Vagina (tissue), 2 donors: ENCODE measurements at regions not wholly inside any gene's neighbourhood (a gene's known extent, or its start where the extent isn't known, plus 50 kb on each side); places are given as distances from the start of the nearest gene placed in this dataset.

Experiments used
- DNase-seq, 2 donors: peaks; one replicate each; pipeline ENCODE4 v3.0.0-alpha.2; 2017; ENCODE audit errors: extremely low spot score in 2 of 2
- H3K27ac ChIP-seq: fragments of 200-600 bp; sonication (generic); one replicate; pipeline ENCODE4 v1.5.1; 2019
- H3K27me3 ChIP-seq: fragments of 200-600 bp; sonication (generic); one replicate; pipeline ENCODE4 v1.5.1; 2019
- H3K36me3 ChIP-seq, 2 donors: fragments of 200-600 bp; sonication (generic); one replicate each; pipeline ENCODE4 v1.5.1; 2017 to 2019
- H3K4me1 ChIP-seq: fragments of 200-600 bp; sonication (generic); one replicate; pipeline ENCODE4 v1.5.1; 2019
- H3K4me3 ChIP-seq, 2 donors: fragments of 200-600 bp; sonication (generic); 1 replicate in 1 of 2; 2 replicates in 1 of 2; pipeline ENCODE4 v1.5.1; 2016 to 2019
- H3K9me3 ChIP-seq: fragments of 200-600 bp; sonication (generic); one replicate; pipeline ENCODE4 v1.5.1; 2019
- POLR2A ChIP-seq, 2 donors: fragments of 450-650 bp; IDR thresholded peaks; one replicate each; pipeline ENCODE4 v1.6.1; 2017; ENCODE audit warnings: antibody characterized with exemption in 2 of 2, mild to moderate bottlenecking in 2 of 2, moderate library complexity in 2 of 2
- POLR2AphosphoS5 ChIP-seq, 2 donors: sonication (generic); formaldehyde crosslinking; IDR thresholded peaks; one replicate each; pipeline ENCODE4 v1.9.0; 2017; ENCODE audit warnings: antibody characterized with exemption in 2 of 2, mild to moderate bottlenecking in 2 of 2, low read depth in 1 of 2; ENCODE audit not compliant: insufficient read depth in 1 of 2
- intact Hi-C: fragments of 100-400 bp; cut with DNase I; formaldehyde crosslinking; loops from one replicate; pipeline ENCODE4 v1.15.1; 2023
- TF ChIP-seq, protein P1 (sequence below), 3 experiments: fragments of 450-650 bp in 2 of 3; fragments of 200-600 bp in 1 of 3; sonication (generic) in 1 of 3; IDR thresholded peaks; one replicate each; pipeline ENCODE4 v1.5.1; 2017 to 2019; ENCODE audit warnings: antibody characterized with exemption in 3 of 3, mild to moderate bottlenecking in 2 of 3, moderate library complexity in 2 of 3

DNA sequence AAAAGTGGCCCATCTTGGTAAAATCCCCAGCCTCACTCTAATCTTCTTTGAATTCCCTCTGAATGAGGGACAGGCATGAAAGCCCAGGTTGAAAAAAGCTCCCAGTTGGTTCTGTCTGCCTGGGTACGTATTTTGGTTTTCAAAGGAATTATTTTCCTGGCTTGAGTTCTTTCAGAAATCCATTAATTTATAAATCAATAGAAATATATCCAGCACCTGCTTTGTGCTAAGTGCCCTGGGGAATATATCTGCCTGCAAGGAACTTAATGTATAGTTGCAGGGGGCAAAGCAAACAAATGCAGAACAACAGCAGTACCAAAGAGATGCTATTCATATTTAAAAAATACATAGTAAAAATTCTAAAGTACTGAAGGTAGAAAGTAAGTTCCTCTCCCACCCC lies 362.7 kb downstream of the REEP3 start:
- no peak for TF ChIP-seq POLR2AphosphoS5 (IDR thresholded peaks at IDR 0.05; ENCODE audit: insufficient read depth in 1 of 2, low read depth in 1 of 2)
- TF ChIP-seq POLR2A (IDR thresholded peaks at IDR 0.05) = no peak
- TF ChIP-seq, protein P1, sequence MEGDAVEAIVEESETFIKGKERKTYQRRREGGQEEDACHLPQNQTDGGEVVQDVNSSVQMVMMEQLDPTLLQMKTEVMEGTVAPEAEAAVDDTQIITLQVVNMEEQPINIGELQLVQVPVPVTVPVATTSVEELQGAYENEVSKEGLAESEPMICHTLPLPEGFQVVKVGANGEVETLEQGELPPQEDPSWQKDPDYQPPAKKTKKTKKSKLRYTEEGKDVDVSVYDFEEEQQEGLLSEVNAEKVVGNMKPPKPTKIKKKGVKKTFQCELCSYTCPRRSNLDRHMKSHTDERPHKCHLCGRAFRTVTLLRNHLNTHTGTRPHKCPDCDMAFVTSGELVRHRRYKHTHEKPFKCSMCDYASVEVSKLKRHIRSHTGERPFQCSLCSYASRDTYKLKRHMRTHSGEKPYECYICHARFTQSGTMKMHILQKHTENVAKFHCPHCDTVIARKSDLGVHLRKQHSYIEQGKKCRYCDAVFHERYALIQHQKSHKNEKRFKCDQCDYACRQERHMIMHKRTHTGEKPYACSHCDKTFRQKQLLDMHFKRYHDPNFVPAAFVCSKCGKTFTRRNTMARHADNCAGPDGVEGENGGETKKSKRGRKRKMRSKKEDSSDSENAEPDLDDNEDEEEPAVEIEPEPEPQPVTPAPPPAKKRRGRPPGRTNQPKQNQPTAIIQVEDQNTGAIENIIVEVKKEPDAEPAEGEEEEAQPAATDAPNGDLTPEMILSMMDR (IDR thresholded peaks at IDR 0.05) = no peak
- Histone ChIP-seq H3K27me3 (no peaks in the 10 kb centered on the region), H3K27ac (no peak overlapping the region), H3K36me3 (no peaks in the 10 kb centered on the region), H3K9me3 (no peaks in the 10 kb centered on the region), H3K4me1 (no peaks in the 10 kb centered on the region), H3K4me3 (no peak overlapping the region)
- DNase-seq = no peak
- intact Hi-C loops = no loop called here

DNA sequence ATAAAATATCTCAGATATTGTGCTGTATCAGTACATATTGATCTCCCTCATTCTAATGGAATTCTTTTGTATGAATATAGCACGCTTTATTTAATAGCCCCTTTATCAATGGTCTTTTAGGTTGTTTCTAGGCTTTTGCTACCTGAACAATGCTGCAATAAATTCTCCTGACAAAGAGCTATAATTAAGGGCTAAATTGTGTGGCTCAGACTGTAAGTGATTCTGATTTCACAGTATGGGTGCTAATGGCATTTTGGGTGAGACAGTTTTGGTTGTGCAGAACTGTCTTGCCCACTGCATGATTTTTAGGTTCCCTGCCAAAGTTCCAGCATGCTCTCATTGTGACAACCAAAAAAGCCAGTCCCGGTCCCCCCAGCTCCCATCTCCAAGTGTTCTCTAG lies 363.2 kb downstream of the REEP3 start:
- Histone ChIP-seq H3K36me3 (no peaks in the 10 kb centered on the region), H3K9me3 (no peaks in the 10 kb centered on the region), H3K4me1 (no peaks in the 10 kb centered on the region), H3K27ac (no peak overlapping the region), H3K27me3 (no peaks in the 10 kb centered on the region), H3K4me3 (no peak overlapping the region)
- TF ChIP-seq POLR2A (IDR thresholded peaks at IDR 0.05) (no peak), POLR2AphosphoS5 (IDR thresholded peaks at IDR 0.05; ENCODE audit: insufficient read depth in 1 of 2, low read depth in 1 of 2) (no peak)
- TF ChIP-seq, protein P1 (IDR thresholded peaks at IDR 0.05) = no peak
- DNase-seq = no peak
- intact Hi-C loops = no loop called here

GRCh38 chr10:63885156-63885555 lies 364.0 kb downstream of the REEP3 start:
- H3K27me3 ChIP-seq = no peaks in the 10 kb centered on the region
- no peaks in the 10 kb centered on the region for H3K36me3 ChIP-seq
- no peaks in the 10 kb centered on the region for H3K4me1 ChIP-seq
- TF ChIP-seq, protein P1 (IDR thresholded peaks at IDR 0.05) = no peak
- TF ChIP-seq POLR2A (IDR thresholded peaks at IDR 0.05) (no peak), POLR2AphosphoS5 (IDR thresholded peaks at IDR 0.05; ENCODE audit: insufficient read depth in 1 of 2, low read depth in 1 of 2) (no peak)
- H3K27ac ChIP-seq = no peak overlapping the region
- H3K9me3 ChIP-seq = no peaks in the 10 kb centered on the region
- intact Hi-C loops = no loop called here
- H3K4me3 ChIP-seq = no peak overlapping the region
- DNase-seq = no peak

- Histone ChIP-seq H3K9me3 (no peaks in the 10 kb centered on the region), H3K36me3 (no peaks in the 10 kb centered on the region), H3K27ac (no peak overlapping the region), H3K4me1 (no peaks in the 10 kb centered on the region), H3K4me3 (no peak overlapping the region), H3K27me3 (no peaks in the 10 kb centered on the region)
- TF ChIP-seq, protein P1 (IDR thresholded peaks at IDR 0.05) = no peak
- no peak for TF ChIP-seq POLR2A (IDR thresholded peaks at IDR 0.05)
- TF ChIP-seq POLR2AphosphoS5 (IDR thresholded peaks at IDR 0.05; ENCODE audit: insufficient read depth in 1 of 2, low read depth in 1 of 2) = no peak
- DNase-seq = no peak
- intact Hi-C loops = no loop called here
Observed at GRCh38 chr10:63886281-63887022, 365.3 kb downstream of the REEP3 start.

DNA sequence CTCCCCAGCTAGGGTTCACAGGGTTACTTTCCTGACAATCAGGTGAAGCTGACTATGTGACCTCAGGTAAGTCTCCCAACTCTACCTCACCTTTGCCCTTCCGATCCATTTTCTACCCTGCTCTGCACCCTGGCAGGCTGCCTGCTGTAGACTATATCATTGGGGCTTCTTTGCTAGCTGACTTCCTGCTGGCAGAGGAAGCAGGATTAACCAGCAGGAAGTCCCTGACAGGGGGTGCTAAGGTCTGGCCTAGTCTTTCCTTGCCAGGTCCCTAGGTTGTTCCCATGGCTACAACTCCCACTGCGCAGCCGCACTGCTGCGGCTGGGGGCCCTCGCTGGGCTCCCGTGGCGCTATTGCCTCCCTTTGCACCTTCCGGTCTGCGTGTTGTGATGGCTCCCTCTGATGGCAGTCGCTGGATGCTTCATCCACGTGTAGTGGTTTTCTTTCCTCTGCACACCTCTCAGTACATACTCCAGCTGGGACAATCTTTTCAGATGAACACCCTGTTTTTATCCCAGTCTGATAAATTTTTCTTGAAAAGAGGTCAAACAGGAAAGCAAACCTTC lies 365.9 kb downstream of the REEP3 start:
- Histone ChIP-seq H3K27me3 (no peaks in the 10 kb centered on the region), H3K36me3 (no peaks in the 10 kb centered on the region), H3K9me3 (no peaks in the 10 kb centered on the region), H3K27ac (no peak overlapping the region), H3K4me1 (no peaks in the 10 kb centered on the region), H3K4me3 (no peak overlapping the region)
- intact Hi-C loops = no loop called here
- DNase-seq = no peak
- TF ChIP-seq POLR2AphosphoS5 (IDR thresholded peaks at IDR 0.05; ENCODE audit: insufficient read depth in 1 of 2, low read depth in 1 of 2) (no peak), POLR2A (IDR thresholded peaks at IDR 0.05) (no peak)
- TF ChIP-seq, protein P1 (IDR thresholded peaks at IDR 0.05) = no peak
